ENCODE measurements at regions not wholly inside any gene's neighbourhood (a gene's known extent, or its start where the extent isn't known, plus 50 kb on each side); places are given as distances from the start of the nearest gene placed in this dataset.

- TF ChIP-seq, protein P1, sequence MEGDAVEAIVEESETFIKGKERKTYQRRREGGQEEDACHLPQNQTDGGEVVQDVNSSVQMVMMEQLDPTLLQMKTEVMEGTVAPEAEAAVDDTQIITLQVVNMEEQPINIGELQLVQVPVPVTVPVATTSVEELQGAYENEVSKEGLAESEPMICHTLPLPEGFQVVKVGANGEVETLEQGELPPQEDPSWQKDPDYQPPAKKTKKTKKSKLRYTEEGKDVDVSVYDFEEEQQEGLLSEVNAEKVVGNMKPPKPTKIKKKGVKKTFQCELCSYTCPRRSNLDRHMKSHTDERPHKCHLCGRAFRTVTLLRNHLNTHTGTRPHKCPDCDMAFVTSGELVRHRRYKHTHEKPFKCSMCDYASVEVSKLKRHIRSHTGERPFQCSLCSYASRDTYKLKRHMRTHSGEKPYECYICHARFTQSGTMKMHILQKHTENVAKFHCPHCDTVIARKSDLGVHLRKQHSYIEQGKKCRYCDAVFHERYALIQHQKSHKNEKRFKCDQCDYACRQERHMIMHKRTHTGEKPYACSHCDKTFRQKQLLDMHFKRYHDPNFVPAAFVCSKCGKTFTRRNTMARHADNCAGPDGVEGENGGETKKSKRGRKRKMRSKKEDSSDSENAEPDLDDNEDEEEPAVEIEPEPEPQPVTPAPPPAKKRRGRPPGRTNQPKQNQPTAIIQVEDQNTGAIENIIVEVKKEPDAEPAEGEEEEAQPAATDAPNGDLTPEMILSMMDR (IDR thresholded peaks at IDR 0.05) = no peak
- no peak for TF ChIP-seq POLR2A (IDR thresholded peaks at IDR 0.05)
Measured at GRCh38 chr16:5865236-5865635, 767.6 kb upstream of the EEF2KMT start.
